ENCODE measurements at regions not wholly inside any gene's neighbourhood (a gene's known extent, or its start where the extent isn't known, plus 50 kb on each side); places are given as distances from the start of the nearest gene placed in this dataset.

- DNase-seq, result no peak
Measured at GRCh38 chr11:119882316-119882715, 153.3 kb upstream of the NECTIN1 start.

GRCh38 chr11:119880873-119881272, 151.9 kb upstream of the NECTIN1 start:
- DNase-seq, result no peak

- no peak for DNase-seq
Measured at GRCh38 chr11:119880143-119880542, 151.1 kb upstream of the NECTIN1 start.

GRCh38 chr11:119878990-119879389, 150.0 kb upstream of the NECTIN1 start:
- DNase-seq, result no peak

- no peak for DNase-seq
Measured at GRCh38 chr11:119876841-119877240, 147.8 kb upstream of the NECTIN1 start.

GRCh38 chr11:119875841-119876600, 147.0 kb upstream of the NECTIN1 start:
- no peak for DNase-seq

GRCh38 chr11:119874660-119875238, 145.7 kb upstream of the NECTIN1 start:
- DNase-seq, result no peak

- DNase-seq, result no peak
Measured at GRCh38 chr11:119873761-119874421, 144.9 kb upstream of the NECTIN1 start.

GRCh38 chr11:119872611-119873310, 143.8 kb upstream of the NECTIN1 start:
- DNase-seq, result no peak

- DNase-seq, result no peak
Measured at GRCh38 chr11:119865661-119866156, 136.7 kb upstream of the NECTIN1 start.

- DNase-seq, result no peak
Measured at GRCh38 chr11:119864836-119865235, 135.8 kb upstream of the NECTIN1 start.

- peak; percentile 37 for DNase-seq
Measured at GRCh38 chr11:119863851-119864601, 135.0 kb upstream of the NECTIN1 start.

GRCh38 chr11:119863236-119863635, 134.2 kb upstream of the NECTIN1 start:
- DNase-seq, result no peak

- DNase-seq, result no peak
Measured at GRCh38 chr11:119861160-119861559, 132.2 kb upstream of the NECTIN1 start.

GRCh38 chr11:119860561-119861094, 131.6 kb upstream of the NECTIN1 start:
- no peak for DNase-seq

- DNase-seq, result no peak
Measured at GRCh38 chr11:119859684-119860083, 130.7 kb upstream of the NECTIN1 start.

- no peak for DNase-seq
Measured at GRCh38 chr11:119858288-119858687, 129.3 kb upstream of the NECTIN1 start.

GRCh38 chr11:119856681-119857485, 127.9 kb upstream of the NECTIN1 start:
- no peak for DNase-seq

GRCh38 chr11:119855066-119855465, 126.1 kb upstream of the NECTIN1 start:
- DNase-seq, result no peak

GRCh38 chr11:119854521-119854920, 125.5 kb upstream of the NECTIN1 start:
- no peak for DNase-seq
